GM12891 (cell line): ENCODE measurements at regions not wholly inside any gene's neighbourhood (a gene's known extent, or its start where the extent isn't known, plus 50 kb on each side); places are given as distances from the start of the nearest gene placed in this dataset.

Experiments used
- POLR2A ChIP-seq: IDR thresholded peaks from 2 replicates; pipeline ENCODE4 v1.6.1; 2011; ENCODE audit warnings: low read depth, low read length, control low read depth
- POLR2AphosphoS5 ChIP-seq: IDR thresholded peaks from 2 replicates; pipeline ENCODE4 v1.6.1; 2011; ENCODE audit warnings: low read depth, low read length, control low read depth

DNA sequence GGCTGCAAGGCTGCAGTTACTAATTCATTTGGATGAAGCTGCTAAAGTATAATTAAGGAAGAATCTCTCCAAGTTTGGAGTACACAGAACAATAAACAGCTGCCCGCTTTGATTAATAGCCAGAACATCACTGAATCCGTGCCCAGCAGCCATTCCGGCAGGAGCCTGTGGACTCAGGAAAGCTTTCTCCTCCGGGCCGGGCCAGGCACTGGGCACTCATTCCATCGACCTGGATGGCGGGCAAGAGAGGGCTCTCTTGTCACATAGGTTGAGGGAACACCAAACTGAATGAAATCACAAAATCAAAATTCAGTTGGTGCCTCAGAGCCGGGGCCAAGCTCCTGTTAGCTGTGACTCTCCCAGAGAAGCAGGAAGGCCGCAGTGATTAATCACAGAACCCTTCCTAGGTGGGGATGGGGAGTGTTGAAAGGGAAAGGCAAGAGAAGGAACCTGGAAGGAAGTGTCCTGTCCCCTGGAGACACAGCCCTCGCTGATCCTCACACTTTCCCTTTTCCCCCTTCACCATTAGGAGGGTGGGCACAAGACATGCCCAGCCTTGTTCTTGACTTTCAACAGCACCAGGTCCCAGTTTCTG, 306.7 kb downstream of the NPHP4 start:
- TF ChIP-seq POLR2AphosphoS5 (no peak), POLR2A (no peak)
